ENCODE measurements at regions not wholly inside any gene's neighbourhood (a gene's known extent, or its start where the extent isn't known, plus 50 kb on each side); places are given as distances from the start of the nearest gene placed in this dataset.
A peak's percentile ranks its signal among the peaks of the same experiment; 100 is the strongest.

- DNase-seq (ENCODE audit: extremely low read depth in 1 of 11, low read depth in 9 of 11, low spot score in 4 of 11) = no peak
These were observed 390.7 kb upstream of the NETO1 start for GRCh38 chr18:73258375-73259087.

- DNase-seq (ENCODE audit: extremely low read depth in 1 of 11, low read depth in 9 of 11, low spot score in 4 of 11) = no peak
These were observed 386.8 kb upstream of the NETO1 start for GRCh38 chr18:73254564-73254963.

- DNase-seq (ENCODE audit: extremely low read depth in 1 of 11, low read depth in 9 of 11, low spot score in 4 of 11) = no peak
These were observed 381.2 kb upstream of the NETO1 start for GRCh38 chr18:73249030-73249429.

GRCh38 chr18:73246763-73247162, 379.0 kb upstream of the NETO1 start:
- DNase-seq (ENCODE audit: extremely low read depth in 1 of 11, low read depth in 9 of 11, low spot score in 4 of 11) = no peak

DNA sequence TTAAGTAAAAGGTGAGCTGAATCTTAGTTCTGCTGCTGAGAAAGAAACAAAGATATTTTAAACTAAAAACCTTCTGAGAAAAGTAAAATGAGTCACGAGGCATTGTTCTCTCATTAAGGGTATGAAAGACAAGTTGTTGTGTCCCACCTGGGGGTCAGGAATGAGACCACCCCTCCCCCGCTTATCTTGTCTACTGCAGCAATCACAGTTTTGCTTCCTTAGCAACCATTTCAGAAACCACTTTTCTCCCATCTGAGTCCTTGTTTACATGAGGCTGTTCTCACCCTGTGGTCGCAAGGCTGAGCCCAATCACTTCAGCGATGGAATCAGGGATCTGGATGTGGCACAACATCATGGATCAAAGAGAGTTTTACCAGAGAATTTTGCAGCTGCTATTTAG, 377.6 kb upstream of the NETO1 start:
- no peak for DNase-seq (ENCODE audit: extremely low read depth in 1 of 11, low read depth in 9 of 11, low spot score in 4 of 11)

DNA sequence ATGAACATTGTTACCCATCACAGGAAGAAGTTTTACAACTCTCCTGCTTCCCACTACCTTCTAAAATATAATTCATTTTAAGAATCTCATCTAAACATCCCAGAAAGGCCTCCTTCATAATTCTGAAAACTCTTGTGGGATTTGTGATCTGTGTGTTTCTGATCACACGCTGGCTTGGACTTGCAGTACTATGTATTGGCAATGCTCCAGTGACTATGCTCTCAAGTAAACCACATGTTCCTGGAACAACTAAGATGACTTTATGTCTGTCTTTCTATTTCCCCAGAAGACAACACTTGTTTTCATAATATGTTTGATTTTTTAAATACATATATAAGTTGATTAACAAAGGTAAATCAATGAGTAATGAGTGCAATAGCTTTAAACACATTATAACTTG, 376.6 kb upstream of the NETO1 start:
- DNase-seq (ENCODE audit: extremely low read depth in 1 of 11, low read depth in 9 of 11, low spot score in 4 of 11) = peak in 2 of 11 donors; percentile 0 to 3

GRCh38 chr18:73240899-73241298, 373.1 kb upstream of the NETO1 start:
- no peak for DNase-seq (ENCODE audit: extremely low read depth in 1 of 11, low read depth in 9 of 11, low spot score in 4 of 11)

GRCh38 chr18:73235921-73236320, 368.1 kb upstream of the NETO1 start:
- DNase-seq (ENCODE audit: extremely low read depth in 1 of 11, low read depth in 9 of 11, low spot score in 4 of 11) = no peak

DNA sequence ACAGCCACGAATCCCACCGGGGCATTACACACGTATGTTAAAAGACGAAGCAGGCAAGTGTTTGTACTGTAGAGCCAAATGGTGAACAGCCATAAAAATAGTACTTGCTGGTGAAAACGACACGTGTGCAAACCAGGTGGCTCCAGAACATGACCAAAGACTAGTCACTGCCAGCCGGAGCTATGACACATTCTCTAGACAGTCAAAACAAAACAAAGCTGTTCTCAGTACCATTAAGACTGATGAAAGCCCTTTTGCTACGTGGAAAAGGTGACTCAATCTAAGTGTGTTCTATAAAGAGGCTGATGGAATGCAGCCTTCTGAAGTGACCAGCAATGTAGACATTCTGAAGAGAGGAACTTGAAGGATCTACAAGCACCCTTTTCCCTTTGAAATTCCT, 367.7 kb upstream of the NETO1 start:
- DNase-seq (ENCODE audit: extremely low read depth in 1 of 11, low read depth in 9 of 11, low spot score in 4 of 11) = no peak

DNA sequence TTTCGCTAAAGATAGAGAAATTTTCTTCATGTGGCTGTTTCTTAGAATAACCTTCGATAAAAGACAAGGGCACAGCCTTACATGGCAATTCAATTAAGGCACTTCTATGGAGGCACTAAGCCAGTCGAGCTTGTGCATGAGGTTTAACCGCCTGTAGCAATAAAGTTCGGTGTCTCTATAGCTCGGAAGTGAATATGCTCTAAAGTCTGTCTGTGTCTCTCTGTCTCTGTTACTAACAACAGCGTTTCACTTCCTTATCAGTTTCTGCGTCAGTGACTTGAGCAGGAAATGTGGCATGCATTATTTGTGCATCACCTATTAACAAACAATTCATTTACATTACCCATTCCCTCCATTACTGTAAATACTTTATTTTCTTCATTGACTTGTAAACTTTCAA, 365.1 kb upstream of the NETO1 start:
- no peak for DNase-seq (ENCODE audit: extremely low read depth in 1 of 11, low read depth in 9 of 11, low spot score in 4 of 11)

DNA sequence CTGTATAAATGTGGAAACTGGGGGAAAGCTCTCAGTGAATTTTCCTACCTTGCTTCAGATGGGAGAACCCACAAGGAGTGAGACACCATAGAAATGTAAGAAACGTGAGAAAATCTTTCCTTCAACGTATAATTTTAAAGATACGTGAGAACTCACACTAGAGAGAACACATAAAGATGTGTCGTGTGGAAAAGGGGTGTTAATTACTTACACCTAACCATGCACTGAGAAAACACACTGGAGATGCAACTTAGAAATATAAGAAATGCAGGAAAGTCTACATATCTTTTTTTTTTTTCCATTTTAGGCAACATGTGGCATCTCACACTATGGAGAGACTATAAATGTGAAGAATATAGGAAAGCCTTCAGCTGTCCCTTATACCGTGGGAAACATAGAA, 352.9 kb upstream of the NETO1 start:
- no peak for DNase-seq (ENCODE audit: extremely low read depth in 1 of 11, low read depth in 9 of 11, low spot score in 4 of 11)

- DNase-seq (ENCODE audit: extremely low read depth in 1 of 11, low read depth in 9 of 11, low spot score in 4 of 11) = no peak
These were observed 350.5 kb upstream of the NETO1 start for GRCh38 chr18:73218293-73218692.

DNA sequence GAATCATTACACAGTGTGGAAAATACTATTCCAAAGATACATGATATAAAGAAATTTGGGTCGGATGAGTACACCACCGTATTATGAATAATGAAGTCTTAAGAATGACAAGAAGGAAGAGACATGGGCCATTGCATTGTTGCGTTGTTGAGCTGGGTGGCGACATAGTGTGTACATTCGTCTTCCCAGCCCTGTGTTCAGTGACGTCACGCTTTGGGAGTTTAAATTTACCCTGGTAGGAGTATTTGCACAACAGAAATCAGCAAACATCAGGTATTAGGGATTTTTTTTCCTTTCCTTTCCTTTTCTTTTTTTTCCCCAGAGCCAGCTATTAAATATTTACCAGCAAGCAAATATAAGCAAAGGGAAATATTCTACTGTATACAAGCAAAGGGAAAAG, 347.2 kb upstream of the NETO1 start:
- no peak for DNase-seq (ENCODE audit: extremely low read depth in 1 of 11, low read depth in 9 of 11, low spot score in 4 of 11)

GRCh38 chr18:73212442-73212841, 344.7 kb upstream of the NETO1 start:
- DNase-seq (ENCODE audit: extremely low read depth in 1 of 11, low read depth in 9 of 11, low spot score in 4 of 11) = no peak

GRCh38 chr18:73201940-73202339, 334.2 kb upstream of the NETO1 start:
- no peak for DNase-seq (ENCODE audit: extremely low read depth in 1 of 11, low read depth in 9 of 11, low spot score in 4 of 11)

- no peak for DNase-seq (ENCODE audit: extremely low read depth in 1 of 11, low read depth in 9 of 11, low spot score in 4 of 11)
These were observed 331.4 kb upstream of the NETO1 start for GRCh38 chr18:73199151-73199550.

- no peak for DNase-seq (ENCODE audit: extremely low read depth in 1 of 11, low read depth in 9 of 11, low spot score in 4 of 11)
These were observed 321.9 kb upstream of the NETO1 start for GRCh38 chr18:73189718-73190117.

DNA sequence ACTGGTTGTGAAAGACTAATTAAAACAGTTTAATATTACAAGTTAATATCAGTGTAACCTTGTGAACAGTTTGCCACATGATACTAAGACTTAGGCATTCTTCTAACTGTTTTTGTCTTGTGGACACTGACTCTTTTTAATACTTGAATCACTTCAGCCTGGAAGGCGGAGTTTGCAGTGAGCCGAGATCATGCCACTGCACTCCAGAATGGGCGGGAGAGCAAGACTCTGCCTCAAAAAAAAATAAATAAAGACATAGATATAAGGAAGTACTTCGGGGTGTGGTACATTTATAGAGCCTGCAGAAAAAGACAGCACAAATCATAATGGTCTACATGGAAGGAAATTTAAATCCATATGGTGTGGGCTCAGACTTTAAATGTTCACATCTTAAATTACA, 300.4 kb upstream of the NETO1 start:
- DNase-seq (ENCODE audit: extremely low read depth in 1 of 11, low read depth in 9 of 11, low spot score in 4 of 11) = peak in 1 of 11 donors; percentile 2

DNA sequence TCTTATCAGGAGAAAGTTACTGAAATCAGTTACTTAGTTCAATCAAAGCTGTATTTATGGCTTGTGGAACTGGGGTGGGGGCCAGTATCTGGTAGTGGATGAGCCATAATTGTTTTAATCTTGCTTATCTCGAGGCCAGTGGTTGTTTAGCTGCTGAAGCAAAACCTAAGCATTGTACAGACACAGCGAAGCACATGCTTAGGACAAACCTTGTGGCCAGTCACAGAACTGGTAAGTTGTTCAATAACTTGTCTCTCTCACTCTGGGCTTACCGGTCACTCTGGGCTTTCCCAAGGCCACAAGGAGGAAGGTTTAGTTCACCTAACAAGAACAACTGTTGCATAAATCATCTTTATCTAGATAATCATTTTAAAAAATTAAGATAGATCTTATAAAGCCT, 296.6 kb upstream of the NETO1 start:
- no peak for DNase-seq (ENCODE audit: extremely low read depth in 1 of 11, low read depth in 9 of 11, low spot score in 4 of 11)

DNA sequence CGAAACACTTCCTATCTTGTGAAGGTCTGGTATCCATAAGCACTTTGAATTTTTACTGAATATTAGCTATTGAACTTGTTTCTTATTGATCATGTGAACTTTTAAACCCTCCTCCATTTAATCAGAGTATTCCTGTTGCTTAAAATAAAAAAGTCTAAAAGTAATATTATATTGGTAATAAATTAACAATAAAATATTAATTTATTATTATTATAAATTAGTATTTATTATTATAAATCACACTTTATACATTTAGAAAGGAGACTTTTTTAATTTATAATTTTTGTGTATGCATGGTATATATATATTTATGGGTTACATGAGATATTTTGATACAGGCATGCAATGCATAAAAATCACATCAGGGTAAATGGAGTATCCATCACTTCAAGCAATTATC, 295.4 kb upstream of the NETO1 start:
- no peak for DNase-seq (ENCODE audit: extremely low read depth in 1 of 11, low read depth in 9 of 11, low spot score in 4 of 11)

- DNase-seq (ENCODE audit: extremely low read depth in 1 of 11, low read depth in 9 of 11, low spot score in 4 of 11) = no peak
These were observed 288.3 kb upstream of the NETO1 start for GRCh38 chr18:73156117-73156516.

DNA sequence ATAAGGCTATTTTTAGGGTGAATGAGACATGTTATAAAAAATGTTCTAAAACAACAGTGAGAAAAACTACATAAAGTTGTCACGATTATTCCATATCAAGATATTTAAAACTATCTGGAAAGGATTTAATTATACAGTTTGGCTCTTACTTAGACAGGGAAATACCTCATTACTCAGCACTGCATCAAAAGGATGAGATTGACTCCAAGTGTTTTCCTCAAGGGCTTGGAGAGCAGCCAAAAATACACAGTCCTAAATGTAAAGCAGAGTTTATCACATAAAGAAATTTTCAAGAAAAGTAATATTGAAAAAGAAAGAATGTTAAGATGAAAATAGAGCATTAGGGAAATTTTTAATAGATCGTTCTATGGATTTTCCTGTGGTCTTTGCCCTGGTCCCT, 285.5 kb upstream of the NETO1 start:
- DNase-seq (ENCODE audit: extremely low read depth in 1 of 11, low read depth in 9 of 11, low spot score in 4 of 11) = peak in 1 of 11 donors; percentile 7

Measured in renal cortex interstitium (tissue), 11 donors.